ENCODE measurements at regions not wholly inside any gene's neighbourhood (a gene's known extent, or its start where the extent isn't known, plus 50 kb on each side); places are given as distances from the start of the nearest gene placed in this dataset.
A peak's percentile ranks its signal among the peaks of the same experiment; 100 is the strongest.

- no peak for DNase-seq (ENCODE audit: low read depth)
Observed at GRCh38 chr1:88060750-88061491, 623.2 kb upstream of the PKN2 start.

GRCh38 chr1:88061492-88062177 is 622.4 kb upstream of the PKN2 start:
- peak; percentile 76 for DNase-seq (ENCODE audit: low read depth)

GRCh38 chr1:88062650-88063153 is 621.4 kb upstream of the PKN2 start:
- no peak for DNase-seq (ENCODE audit: low read depth)

GRCh38 chr1:88063605-88064004 is 620.5 kb upstream of the PKN2 start:
- DNase-seq (ENCODE audit: low read depth), result no peak

- DNase-seq (ENCODE audit: low read depth), result no peak
Observed at GRCh38 chr1:88068407-88068960, 615.6 kb upstream of the PKN2 start.

GRCh38 chr1:88070956-88071355 is 613.1 kb upstream of the PKN2 start:
- DNase-seq (ENCODE audit: low read depth), result no peak

GRCh38 chr1:88074661-88075060 is 609.4 kb upstream of the PKN2 start:
- no peak for DNase-seq (ENCODE audit: low read depth)

GRCh38 chr1:88075813-88076212 is 608.3 kb upstream of the PKN2 start:
- no peak for DNase-seq (ENCODE audit: low read depth)

- DNase-seq (ENCODE audit: low read depth), result peak; percentile 21
Observed at GRCh38 chr1:88079036-88079435, 605.0 kb upstream of the PKN2 start.

- no peak for DNase-seq (ENCODE audit: low read depth)
Observed at GRCh38 chr1:88080875-88081274, 603.2 kb upstream of the PKN2 start.

GRCh38 chr1:88088481-88088880 is 595.6 kb upstream of the PKN2 start:
- DNase-seq (ENCODE audit: low read depth), result no peak

GRCh38 chr1:88089961-88090360 is 594.1 kb upstream of the PKN2 start:
- no peak for DNase-seq (ENCODE audit: low read depth)

- no peak for DNase-seq (ENCODE audit: low read depth)
Observed at GRCh38 chr1:88098881-88099280, 585.2 kb upstream of the PKN2 start.

GRCh38 chr1:88101041-88101440 is 583.0 kb upstream of the PKN2 start:
- DNase-seq (ENCODE audit: low read depth), result no peak

GRCh38 chr1:88104236-88104635 is 579.8 kb upstream of the PKN2 start:
- no peak for DNase-seq (ENCODE audit: low read depth)

GRCh38 chr1:88104886-88105285 is 579.2 kb upstream of the PKN2 start:
- DNase-seq (ENCODE audit: low read depth), result no peak

GRCh38 chr1:88111816-88112215 is 572.3 kb upstream of the PKN2 start:
- DNase-seq (ENCODE audit: low read depth), result no peak

GRCh38 chr1:88117597-88117996 is 566.5 kb upstream of the PKN2 start:
- DNase-seq (ENCODE audit: low read depth), result no peak

- no peak for DNase-seq (ENCODE audit: low read depth)
Observed at GRCh38 chr1:88118176-88118845, 565.8 kb upstream of the PKN2 start.

GRCh38 chr1:88124614-88125013 is 559.5 kb upstream of the PKN2 start:
- DNase-seq (ENCODE audit: low read depth), result no peak

GRCh38 chr1:88126467-88126866 is 557.6 kb upstream of the PKN2 start:
- no peak for DNase-seq (ENCODE audit: low read depth)

GRCh38 chr1:88133991-88134390 is 550.1 kb upstream of the PKN2 start:
- no peak for DNase-seq (ENCODE audit: low read depth)
